ENCODE measurements at regions not wholly inside any gene's neighbourhood (a gene's known extent, or its start where the extent isn't known, plus 50 kb on each side); places are given as distances from the start of the nearest gene placed in this dataset.

- intact Hi-C loops (cut with micrococcal nuclease), result no loop called here
- no CpG with 5 or more reads among the region's 1 CpG for WGBS (ENCODE audit: insufficient coverage)
- H3K4me1 Mint-ChIP-seq, result no peaks in the 10 kb centered on the region
- no peak overlapping the region for H3K4me2 ChIP-seq (replicated peaks; ENCODE audit: extremely low read depth, low read length, poor library complexity, severe bottlenecking)
- H3K9me3 ChIP-seq (replicated peaks in 1 of 2; ENCODE audit: control insufficient read depth in 1 of 2, insufficient read depth in 1 of 2, low read length in 2 of 2), result no peaks in the 10 kb centered on the region
- H3K79me2 ChIP-seq (ENCODE audit: insufficient read depth, low read length), result no peaks in the 10 kb centered on the region
- H4K20me1 ChIP-seq (ENCODE audit: insufficient read depth, low read length), result no peaks in the 10 kb centered on the region
- no peaks in the 10 kb centered on the region for H3K4me1 ChIP-seq (ENCODE audit: control insufficient read depth in 1 of 2, insufficient read depth in 2 of 2, low read length in 2 of 2)
- H3K27ac ChIP-seq (ENCODE audit: low read depth in 1 of 2, low read length in 2 of 2), result no peak overlapping the region
- H3K36me3 ChIP-seq (replicated peaks in 1 of 2; ENCODE audit: control insufficient read depth in 1 of 2, insufficient read depth in 2 of 2, low read length in 2 of 2), result no peaks in the 10 kb centered on the region
- H3K27me3 Mint-ChIP-seq (ENCODE audit: low read depth in 3 of 3), result no peaks in the 10 kb centered on the region
- no peak for TF ChIP-seq CTCF (IDR thresholded peaks at IDR 0.05)
- H3K9ac ChIP-seq (ENCODE audit: insufficient read depth, low read length, poor library complexity, severe bottlenecking), result no peak overlapping the region
- H3K36me3 Mint-ChIP-seq, result no peaks in the 10 kb centered on the region
- H3K27me3 ChIP-seq (ENCODE audit: control insufficient read depth in 2 of 2, insufficient read depth in 2 of 2, low read length in 2 of 2), result no peaks in the 10 kb centered on the region
- H3K4me3 ChIP-seq (replicated peaks in 1 of 3; ENCODE audit: low read depth in 2 of 3, low read length in 3 of 3), result no peak overlapping the region
- H2AFZ ChIP-seq (ENCODE audit: insufficient read depth, low read depth, low read length, poor library complexity, severe bottlenecking), result no peak overlapping the region
- peaks cover 0 to 3% (median 0%) of the 10 kb centered on the region in 7 donors for H3K9me3 Mint-ChIP-seq
- no peak for DNase-seq
- no peak overlapping the region for H3K27ac Mint-ChIP-seq
- no peak overlapping the region for H3K4me3 Mint-ChIP-seq
Observed at GRCh38 chr4:136935305-136935704, 597.0 kb downstream of the PCDH18 start.

DNA sequence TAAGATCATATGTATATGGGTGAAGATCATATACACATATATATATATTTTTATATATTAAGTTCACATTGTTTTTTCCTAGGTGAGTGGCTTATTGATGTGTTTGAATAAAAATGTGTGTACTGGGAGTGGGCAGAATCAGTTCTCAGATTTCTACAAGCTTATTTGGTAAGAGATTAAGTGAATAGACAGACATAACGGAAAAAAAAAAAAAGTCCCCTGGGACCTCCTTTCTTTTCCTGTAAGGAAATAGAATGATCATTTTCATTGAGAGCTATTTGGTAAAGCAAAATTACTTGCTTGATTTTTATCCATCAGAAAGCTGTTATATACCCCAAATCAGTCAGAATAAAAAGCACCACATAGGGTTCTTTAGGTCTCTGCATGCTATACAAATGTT is 597.7 kb downstream of the PCDH18 start:
- Mint-ChIP-seq H3K27me3 (ENCODE audit: low read depth in 3 of 3) (no peaks in the 10 kb centered on the region), H3K36me3 (no peaks in the 10 kb centered on the region), H3K9me3 (peaks cover 0 to 4% (median 2%) of the 10 kb centered on the region in 7 donors), H3K27ac (no peak overlapping the region), H3K4me1 (no peaks in the 10 kb centered on the region), H3K4me3 (no peak overlapping the region)
- Histone ChIP-seq H3K9ac (ENCODE audit: insufficient read depth, low read length, poor library complexity, severe bottlenecking) (no peak overlapping the region), H3K4me2 (replicated peaks; ENCODE audit: extremely low read depth, low read length, poor library complexity, severe bottlenecking) (no peak overlapping the region), H3K27ac (ENCODE audit: low read depth in 1 of 2, low read length in 2 of 2) (no peak overlapping the region), H3K79me2 (ENCODE audit: insufficient read depth, low read length) (no peaks in the 10 kb centered on the region), H2AFZ (ENCODE audit: insufficient read depth, low read depth, low read length, poor library complexity, severe bottlenecking) (no peak overlapping the region), H3K27me3 (ENCODE audit: control insufficient read depth in 2 of 2, insufficient read depth in 2 of 2, low read length in 2 of 2) (no peaks in the 10 kb centered on the region), H3K36me3 (replicated peaks in 1 of 2; ENCODE audit: control insufficient read depth in 1 of 2, insufficient read depth in 2 of 2, low read length in 2 of 2) (no peaks in the 10 kb centered on the region), H3K4me3 (replicated peaks in 1 of 3; ENCODE audit: low read depth in 2 of 3, low read length in 3 of 3) (no peak overlapping the region), H3K9me3 (replicated peaks in 1 of 2; ENCODE audit: control insufficient read depth in 1 of 2, insufficient read depth in 1 of 2, low read length in 2 of 2) (peaks cover 0 to 4% of the 10 kb centered on the region in 2 donors), H4K20me1 (ENCODE audit: insufficient read depth, low read length) (no peaks in the 10 kb centered on the region), H3K4me1 (ENCODE audit: control insufficient read depth in 1 of 2, insufficient read depth in 2 of 2, low read length in 2 of 2) (no peaks in the 10 kb centered on the region)
- WGBS (ENCODE audit: insufficient coverage), result no CpG with 5 or more reads among the region's 1 CpG
- DNase-seq, result no peak
- no peak for TF ChIP-seq CTCF (IDR thresholded peaks at IDR 0.05)
- intact Hi-C loops (cut with micrococcal nuclease), result no loop called here
